NCI-H146 treated with DMSO at 0.1 percent for 48 hours (cell line): ENCODE measurements at regions not wholly inside any gene's neighbourhood (a gene's known extent, or its start where the extent isn't known, plus 50 kb on each side); places are given as distances from the start of the nearest gene placed in this dataset.
A peak's percentile ranks its signal among the peaks of the same experiment; 100 is the strongest.

Experiments
- DNase-seq: peaks from one replicate; lab custom pipeline; 2025; ENCODE audit not compliant: unreplicated experiment; lab: John Stamatoyannopoulos, UW

GRCh38 chr7:47639495-47640110, 57.7 kb upstream of the TNS3 start:
- DNase-seq, result no peak

DNA sequence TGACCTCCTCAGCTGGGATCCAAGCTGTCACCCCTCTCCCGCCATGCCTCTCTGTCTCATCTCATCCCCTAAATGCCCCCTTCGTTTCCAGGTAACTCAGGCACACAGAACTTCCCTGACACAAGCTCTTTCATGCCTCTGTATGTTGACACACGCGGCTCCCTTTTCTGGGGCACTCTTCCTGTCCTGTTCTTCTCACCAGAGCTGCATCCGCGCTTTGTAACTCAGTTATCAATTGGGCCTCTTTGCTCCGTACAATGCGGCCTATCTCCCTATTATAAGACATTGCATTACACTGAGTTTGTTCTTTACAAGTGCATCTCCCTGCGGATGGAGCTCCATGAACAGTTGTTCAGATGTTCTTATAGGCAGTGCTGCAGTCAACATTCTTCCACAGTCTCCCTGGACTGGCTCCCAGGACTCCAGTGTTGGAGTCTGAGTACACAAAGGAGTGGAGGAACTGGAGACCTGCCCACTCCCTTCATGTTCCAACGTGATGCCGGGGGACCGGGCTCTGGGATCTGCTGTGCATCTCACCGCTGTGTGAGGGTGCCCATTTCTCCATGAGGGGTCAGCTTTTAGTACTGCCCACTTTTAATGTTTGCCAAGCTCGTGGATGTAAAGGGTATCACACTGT, 56.9 kb upstream of the TNS3 start:
- DNase-seq, result no peak

GRCh38 chr7:47636433-47637175, 54.7 kb upstream of the TNS3 start:
- DNase-seq, result no peak

DNA sequence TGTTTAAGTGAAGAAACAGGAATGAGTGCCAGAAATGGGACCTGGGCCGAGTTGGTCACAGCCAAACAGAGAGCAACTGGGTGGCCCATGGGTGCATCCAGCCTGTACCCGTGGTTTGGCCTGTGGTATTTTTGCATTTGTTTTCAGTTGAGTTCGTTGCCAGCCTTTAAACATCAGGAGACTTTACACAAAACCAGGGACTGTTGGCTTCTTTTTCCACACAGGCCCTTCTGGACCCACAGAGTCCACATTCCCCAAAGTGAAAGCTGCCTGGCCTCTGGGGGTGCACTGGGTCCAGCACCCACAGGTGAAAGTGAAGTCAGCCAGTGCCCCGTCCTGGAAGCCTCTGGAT, 54.1 kb upstream of the TNS3 start:
- DNase-seq, result no peak

- DNase-seq, result peak; percentile 80
Observed at GRCh38 chr7:47635091-47636080, 53.5 kb upstream of the TNS3 start.

GRCh38 chr7:47634273-47634672, 52.4 kb upstream of the TNS3 start:
- no peak for DNase-seq

DNA sequence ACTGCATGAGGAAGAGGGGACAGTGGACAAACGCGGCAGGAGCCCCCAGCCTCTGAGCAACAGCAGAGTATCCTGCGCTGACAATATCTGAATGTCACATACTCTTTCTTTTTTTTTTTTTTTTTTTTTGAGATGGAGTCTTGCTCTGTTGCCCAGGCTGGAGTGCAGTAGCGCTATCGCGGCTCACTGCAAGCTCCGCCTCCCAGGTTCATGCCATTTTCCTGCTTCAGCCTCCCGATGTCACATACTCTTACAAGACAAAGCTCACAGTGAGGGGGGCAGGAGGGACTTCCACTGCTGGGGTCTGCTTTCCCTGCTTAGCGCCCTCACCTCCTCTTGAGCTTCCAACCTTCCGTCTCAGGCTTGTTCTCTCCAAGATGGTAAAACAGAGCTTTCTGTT, 51.2 kb upstream of the TNS3 start:
- DNase-seq, result no peak
